GM21526 (cell line): ENCODE measurements at regions not wholly inside any gene's neighbourhood (a gene's known extent, or its start where the extent isn't known, plus 50 kb on each side); places are given as distances from the start of the nearest gene placed in this dataset.
"Not testable (repeated sequence)": the region's sequence is repeated elsewhere in the genome, so short reads cannot be mapped to it uniquely, and the experiment has no call there.

Experiments
- ATAC-seq: cut with Tn5 transposase; IDR thresholded peaks from one replicate; pipeline ENCODE4 v1.9.1; 2021; ENCODE audit warnings: moderate library complexity; ENCODE audit not compliant: unreplicated experiment, low FRiP score

DNA sequence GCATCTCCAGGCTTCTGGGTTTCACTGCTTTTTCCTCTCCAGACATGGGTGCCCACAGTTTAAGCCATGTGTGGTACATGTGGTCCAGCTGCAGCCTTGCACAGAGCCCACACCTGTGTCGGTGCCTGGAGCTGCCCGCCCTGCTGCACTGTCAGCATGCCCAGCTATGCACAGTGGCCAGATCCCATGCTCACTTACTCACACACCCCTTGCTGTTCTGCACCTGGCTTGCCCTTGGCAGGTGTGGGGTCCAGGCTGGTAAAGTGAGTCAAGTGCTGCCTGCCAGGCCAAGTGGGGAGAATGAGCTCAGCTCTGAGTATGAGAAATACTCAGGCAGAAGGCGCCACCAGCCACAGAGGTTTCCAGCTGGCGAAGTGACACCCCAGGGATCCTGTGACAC lies 739.9 kb downstream of the CDH11 start:
- no peak for ATAC-seq

DNA sequence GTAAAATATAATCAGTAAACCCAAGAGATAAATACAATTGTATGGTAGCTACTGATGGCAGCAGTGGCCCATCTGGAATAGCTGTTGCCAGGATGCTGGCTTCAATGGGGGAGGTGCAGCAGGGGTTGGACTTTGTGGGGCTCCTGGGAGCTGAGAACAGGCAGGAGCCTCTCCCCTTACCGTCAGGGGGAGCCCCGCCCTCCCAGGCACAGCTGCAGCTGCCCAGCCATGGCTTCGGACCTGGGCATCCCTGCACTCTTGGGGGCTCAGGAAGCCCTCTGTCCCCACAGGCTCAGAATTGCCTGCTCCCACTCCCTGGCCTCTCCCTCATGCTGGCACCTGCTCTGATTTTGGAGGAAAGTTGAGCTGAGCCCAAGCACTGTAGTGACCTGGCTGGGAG lies 741.1 kb downstream of the CDH11 start:
- ATAC-seq, result no peak

DNA sequence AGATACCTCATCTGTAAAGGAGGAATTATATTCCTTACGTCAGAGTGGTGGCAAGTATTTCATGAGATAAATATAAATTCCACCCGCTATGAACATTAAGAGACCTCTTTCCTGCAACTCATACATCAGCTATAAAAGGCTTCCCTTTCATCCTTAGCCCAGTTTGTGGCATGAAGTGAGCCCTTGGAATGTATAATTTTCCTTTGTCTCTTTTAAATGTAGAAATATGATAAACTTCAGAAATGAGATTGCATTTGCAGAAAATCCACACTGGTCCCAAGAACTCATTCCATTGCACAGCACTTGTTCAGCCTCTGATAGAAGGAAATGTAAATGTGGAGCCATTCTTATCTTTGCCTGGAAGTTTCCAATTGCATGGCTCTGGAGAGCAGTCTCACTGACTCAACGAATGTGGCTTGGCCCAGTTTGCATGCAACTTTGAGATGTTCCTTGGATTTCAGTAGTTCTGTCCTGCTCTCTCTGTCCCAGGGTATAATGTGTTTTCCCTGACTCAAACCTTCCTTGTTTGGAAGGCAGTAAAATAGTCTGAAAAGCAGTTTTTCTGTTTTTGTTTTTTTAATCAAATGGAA lies 746.4 kb downstream of the CDH11 start:
- ATAC-seq, result no peak

DNA sequence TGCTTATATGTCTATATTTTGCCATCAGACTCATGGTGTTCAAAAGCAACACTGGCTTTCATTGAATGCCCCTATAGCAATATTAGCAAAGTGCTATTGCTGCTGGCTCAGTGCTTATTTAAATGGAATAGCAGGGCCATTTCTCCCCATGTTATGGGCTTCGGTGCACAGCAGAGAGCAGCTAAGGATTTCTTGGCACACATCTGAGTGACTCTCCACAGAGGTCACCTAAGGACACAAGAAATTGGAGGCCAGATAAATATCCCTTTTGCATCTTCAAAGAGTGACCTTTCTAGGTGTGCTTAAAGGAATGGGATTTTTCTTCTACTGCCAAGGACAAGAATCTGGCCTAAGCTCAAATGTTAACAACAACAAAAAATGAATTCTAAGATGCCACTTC lies 751.8 kb downstream of the CDH11 start:
- ATAC-seq, result no peak

DNA sequence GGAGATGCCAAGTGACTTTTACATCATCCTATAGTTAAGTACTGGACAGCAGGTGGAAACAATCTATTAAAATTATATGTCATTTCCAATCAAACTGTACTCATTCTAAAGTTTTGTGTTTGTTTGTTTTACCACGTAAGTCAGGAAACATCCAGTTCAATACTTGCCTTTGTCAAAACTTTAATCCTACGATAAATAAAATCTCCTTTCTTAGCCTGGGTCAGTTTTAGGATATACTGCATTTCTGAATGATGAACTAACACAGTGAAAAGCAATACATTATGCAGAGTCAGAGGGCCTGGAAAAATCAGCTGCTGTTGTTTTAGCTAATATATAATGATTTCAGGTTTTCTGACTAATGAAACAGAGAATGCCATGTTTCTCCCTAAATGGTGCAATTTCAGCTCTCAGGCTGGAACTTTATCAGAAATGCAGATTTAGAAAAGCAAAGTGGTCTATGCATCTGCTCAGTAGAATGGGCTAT lies 756.4 kb downstream of the CDH11 start:
- no peak for ATAC-seq

DNA sequence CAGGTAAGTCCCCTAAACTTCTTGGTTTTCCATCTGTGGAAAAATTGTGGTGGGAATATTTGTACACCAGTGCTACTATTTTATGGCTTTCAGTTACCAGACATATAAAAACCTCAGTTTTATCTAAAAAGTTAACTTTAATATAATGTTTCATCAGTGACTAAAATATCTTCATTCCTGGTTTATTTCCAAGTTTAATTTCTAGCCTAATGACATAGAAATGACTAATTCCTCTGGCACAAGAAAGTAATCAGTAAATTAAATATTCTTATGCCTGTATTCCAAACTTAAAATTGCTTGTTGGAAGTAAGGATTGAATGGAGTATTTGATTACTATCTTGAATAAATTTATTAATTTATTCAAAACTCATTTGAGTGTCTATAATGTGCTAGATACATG lies 757.0 kb downstream of the CDH11 start:
- no peak for ATAC-seq

DNA sequence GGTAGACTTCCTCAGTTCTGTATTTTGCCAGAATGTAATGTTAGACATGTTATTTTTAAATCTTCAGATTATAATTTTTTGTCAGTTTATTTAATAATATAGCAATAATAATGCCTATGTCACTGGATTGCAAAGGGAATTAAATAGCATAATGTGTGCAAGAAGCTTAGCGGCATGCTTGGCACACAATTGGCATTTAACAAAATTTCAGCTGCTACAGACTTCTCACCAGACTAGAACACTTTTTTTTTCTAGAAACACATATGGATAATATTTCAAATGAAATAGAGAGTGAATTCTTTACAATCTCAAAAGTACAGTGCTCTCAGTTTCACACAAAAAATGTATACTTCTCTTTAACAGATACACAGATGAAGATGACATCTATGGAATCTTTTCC lies 757.4 kb downstream of the CDH11 start:
- no peak for ATAC-seq

DNA sequence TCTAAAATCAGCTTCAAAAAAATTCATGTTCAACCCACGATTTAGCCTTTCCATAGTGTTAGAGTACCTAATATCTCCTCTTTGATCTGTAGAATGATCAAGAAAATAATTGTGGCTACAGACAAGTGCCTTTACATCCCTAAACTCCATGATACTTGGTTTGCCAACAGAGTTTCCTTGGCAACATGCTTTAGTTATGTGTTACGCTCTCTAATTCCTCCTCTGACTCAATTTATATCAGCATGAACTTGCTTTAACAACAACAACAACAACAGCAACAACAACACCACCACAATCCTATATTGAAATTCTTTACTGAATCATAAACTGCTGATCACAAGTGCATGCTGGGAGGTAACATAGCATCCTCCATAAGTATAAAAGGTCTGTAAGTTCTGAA lies 757.8 kb downstream of the CDH11 start:
- no peak for ATAC-seq

DNA sequence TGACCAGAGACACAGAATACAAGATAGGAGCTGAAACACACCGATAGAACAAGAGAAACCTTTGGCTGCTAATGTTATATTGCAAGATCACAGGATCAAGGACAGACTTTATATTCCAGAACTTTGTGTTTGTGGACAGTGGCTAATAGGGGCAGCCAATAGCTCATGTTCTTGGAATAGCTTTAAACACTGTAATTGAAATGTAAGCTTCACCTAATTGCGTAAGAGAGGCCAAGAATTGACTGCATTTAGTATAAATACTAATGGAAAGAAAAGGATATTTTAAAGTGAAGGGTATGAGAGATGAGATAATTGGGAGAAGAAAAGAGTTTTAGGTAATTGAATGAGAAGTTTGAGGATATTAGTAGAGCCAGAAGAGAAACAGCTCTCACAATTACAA lies 758.8 kb downstream of the CDH11 start:
- no peak for ATAC-seq

DNA sequence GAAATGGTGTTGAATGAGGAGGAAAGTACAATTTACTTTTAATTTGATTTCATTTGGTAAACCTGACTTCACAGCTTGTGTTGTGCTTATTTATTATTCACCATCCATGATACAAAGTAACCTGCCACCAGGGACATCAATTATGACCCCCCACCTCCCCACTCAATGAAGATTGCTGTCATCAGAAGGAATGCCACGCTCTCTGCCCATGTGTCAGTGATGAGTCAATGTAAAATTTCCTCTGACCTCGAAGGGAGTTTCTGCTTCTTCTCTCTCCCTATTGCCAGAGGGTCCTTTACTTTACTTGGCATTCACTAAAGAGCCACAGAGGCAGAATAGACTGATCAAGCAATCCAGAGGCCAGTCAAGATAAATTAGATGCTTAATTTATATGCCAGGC lies 759.7 kb downstream of the CDH11 start:
- no peak for ATAC-seq

DNA sequence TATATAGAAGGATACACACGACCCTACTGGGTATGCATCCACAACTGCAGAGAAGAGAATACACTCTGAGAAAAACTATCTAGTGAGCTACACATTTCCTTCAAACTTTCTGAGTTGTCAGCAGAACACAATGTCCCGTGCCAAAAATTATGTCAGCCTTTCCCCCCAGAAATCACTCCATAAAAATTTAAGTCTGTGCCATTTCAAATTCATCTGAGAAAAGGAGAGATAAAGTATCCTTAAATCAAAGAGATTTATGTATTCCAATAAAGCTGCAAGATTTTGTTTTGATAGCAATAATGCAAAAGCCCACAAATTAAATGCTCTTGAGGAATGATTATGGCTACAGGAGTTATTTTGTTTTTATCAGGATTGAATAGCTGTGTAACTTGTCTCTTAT lies 760.1 kb downstream of the CDH11 start:
- ATAC-seq, result no peak

DNA sequence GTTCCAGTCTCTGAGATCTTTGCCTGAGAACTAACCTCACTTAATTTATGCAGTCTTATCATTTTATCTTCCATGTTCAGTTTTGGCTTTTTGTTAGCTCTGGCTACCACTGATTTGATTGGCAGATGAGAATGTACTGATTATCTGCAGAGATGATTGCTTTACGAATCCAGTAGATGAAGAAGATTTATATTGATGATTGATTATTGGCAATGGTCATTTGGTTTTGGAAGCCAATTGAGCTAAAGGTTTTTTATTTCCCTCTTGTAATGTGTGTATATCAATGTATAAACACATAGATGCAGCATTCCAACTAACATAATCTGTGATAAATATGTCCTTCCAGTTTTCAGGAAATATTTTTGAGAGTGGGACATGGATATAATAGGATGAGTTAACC lies 763.6 kb downstream of the CDH11 start:
- ATAC-seq, result no peak

DNA sequence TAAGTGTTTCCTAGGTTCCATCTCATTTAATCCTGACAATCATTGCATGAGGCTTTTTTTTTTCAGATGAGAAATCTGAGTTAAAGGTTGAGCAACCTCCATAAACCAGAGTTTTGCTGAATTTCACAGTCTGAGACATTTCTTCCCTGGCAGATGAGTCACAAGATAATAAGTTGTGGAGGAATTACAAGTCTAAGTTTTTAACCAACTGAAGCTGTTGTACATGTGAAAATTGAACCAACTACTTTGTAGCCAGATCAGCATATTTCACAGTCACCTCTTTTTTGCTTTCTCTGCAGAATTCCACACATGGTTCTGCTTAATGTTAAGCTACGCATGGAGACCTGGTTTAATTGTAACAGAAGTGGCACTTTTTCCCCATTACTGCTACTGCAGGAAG lies 765.6 kb downstream of the CDH11 start:
- ATAC-seq, result no peak

DNA sequence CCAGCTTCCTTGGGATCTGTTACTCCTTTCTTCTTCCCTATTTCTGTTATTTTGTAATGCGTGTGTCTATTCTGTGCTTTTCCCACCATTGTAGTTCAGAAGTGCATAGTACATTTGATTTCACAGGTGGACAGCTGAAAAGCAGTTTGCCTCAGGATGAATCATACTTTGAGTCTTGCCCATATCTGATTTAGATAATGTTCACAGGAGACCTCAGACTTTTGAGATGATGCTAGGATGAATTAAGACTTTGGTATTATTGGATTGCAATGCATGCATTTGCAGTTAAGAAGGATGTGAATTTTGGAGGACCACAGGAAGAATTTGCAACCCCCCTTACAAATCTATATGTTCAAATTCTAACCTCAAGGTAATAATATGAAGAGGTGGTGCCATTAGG lies 769.6 kb downstream of the CDH11 start:
- no peak for ATAC-seq

DNA sequence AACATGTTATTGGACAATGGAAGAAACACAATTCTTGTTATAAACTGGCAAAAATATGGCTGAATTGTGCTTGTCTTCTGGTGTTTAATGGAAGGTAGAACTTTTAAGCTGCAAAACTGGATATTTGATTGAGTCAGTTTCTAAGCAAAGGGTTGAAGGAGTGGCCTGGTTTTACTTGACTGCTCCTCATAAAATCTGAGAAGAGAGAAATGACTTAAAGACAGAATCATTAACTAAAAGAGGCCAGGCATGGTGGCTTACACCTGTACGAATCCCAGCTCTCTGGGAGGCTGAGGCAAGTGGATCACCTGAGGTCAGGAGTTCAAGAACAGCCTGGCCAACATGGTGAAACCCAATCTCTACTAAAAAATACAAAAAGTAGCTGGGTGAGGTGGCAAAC lies 770.7 kb downstream of the CDH11 start:
- no peak for ATAC-seq

DNA sequence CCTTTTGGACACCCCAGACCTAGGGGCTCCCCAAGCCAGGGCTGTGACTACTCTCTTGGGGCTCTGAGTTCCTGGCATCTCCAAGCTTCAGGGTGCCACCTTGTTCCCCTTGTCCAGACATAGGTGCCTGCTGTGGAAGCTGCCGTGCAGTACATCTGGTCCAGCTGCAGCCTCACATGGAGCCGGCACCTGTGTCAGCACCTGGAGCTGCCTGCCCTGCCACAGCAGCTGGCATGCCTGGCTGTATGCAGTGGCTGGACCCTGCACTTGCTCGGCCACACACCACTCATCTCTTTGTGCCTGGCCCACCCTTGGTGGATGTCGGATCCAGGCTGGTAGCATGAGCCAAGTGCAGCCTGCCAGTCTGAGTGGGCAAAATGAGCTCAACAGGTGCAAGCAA lies 775.8 kb downstream of the CDH11 start:
- no peak for ATAC-seq

DNA sequence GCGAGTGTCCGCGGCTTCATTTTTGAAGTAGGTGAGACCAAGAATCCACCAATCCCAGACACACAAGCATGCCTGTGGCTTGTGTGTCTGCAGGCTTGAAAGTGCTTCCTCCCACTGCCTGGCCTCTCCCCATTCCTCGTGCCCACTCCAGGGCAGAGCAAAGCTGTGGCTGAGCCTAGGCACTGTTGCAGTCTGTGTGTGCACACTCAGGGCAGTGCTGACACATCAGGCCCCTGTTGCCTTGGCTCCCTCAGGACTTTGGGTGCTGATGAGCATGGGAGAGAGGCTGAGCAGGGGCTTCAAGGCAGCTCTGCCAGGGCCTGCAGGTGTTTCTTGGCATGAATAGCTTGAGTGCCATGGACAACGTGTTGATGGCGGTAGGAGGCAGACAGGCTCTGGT lies 776.7 kb downstream of the CDH11 start:
- ATAC-seq, result no peak

DNA sequence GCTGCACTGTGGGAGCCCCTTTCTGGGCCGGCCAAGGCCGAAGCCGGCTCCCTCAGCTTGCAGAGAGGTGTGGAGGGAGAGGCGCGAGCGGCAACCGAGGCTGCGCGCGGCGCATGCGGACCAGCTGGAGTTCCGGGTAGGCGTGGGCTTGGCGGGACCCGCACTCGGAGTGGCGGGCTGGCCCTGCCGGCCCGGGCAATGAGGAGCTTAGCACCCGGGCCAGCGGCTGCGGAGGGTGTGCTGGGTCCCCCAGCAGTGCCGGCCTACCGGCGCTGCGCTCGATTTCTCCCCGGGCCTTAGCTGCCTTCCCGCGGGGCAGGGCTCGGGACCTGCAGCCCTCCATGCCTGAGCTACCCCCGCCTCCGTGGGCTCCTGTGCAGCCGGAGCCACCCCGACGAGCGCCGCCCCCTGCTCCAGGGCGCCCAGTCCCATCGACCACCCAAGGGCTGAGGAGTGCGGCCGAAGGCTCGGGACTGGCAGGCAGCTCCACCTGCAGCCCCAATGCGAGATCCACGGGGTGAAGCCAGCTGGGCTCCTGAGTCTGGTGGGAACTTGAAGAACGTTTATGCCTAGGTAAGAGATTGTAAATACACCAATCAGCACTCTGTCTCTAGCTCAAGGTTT lies 777.9 kb downstream of the CDH11 start:
- not testable (repeated sequence) for ATAC-seq

DNA sequence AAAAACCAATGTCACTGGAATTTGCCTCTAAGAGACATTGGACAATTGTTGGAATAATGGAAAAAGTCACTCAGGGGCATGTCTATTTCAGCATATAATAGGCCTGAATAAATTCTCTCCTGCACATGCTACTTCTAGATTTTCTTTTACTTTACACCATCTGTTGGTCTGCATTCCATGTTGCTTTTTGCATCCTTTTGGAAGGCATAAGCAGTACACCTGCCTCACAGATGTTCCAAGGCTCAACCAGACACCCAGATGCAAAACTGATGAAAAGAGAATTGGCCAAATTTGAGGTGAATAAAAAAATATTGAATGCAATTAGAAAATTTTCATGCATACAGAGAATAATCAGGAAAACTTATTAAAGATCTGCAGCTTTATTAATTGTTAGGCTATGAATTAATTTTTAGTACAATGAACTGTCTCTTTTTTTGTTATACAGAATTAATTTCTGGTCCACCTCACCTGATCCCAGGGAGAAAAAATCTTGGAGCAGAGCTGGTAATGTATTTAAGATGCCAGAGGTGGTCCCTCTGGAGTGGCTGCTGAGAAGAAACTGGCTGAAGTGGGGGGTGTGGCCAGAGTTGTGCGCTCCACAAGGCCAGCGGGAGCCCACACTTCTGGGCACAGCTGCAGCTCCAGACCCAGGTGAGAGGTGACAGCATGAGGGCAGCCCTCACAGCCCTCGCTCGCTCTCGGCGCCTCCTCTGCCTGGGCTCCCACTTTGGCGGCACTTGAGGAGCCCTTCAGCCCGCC lies 778.6 kb downstream of the CDH11 start:
- ATAC-seq, result no peak

DNA sequence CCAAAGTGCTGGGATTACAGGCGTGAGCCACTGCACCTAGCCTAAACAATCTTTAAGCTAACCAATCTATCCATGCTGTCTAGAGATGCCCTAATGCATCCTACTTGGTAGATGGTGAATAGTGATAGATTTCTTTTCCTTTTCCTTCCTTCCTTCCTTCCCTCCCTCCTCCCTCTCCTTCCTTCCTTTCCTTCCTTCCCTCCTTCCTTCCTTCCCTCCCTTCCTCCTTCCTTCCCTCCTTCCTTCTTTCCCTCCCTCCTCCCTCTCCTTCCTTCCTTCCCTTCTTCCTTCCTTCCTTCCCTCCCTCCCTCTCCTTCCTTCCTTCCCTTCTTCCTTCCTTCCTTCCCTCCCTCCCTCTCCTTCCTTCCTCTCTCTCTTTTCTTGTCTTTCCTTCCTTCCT lies 780.5 kb downstream of the CDH11 start:
- not testable (repeated sequence) for ATAC-seq

DNA sequence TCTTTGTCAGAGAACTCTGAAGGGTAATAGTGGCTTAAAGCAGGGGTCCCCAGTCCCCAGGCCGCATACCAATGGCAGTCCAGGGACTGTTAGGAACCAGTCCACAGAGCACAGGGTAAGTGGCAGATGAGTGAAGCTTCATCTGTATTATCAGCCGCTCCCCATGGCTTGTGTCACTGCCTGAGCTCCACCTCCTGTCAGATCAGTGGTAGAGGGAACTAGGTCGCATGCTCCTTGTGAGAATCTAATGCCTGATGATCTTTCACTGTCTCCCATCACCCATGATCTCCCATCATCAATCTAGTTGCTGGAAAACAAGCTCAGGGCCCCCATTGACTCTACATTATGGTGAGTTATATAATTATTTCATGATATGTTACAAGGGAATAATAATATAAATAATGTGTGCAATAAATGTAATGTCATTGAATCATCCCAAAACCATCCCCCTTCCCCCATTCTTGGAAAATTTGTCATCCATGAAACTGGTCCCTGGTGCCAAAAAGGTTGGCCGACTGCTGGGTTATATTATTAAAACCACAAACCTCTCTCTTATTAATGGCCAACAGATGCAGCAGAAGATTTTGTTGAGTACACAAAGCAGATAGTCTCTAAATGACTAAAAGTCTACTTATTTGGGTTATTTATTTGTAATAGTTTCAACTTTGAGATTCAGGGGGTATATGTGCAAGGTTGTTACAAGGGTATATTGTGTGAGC lies 782.7 kb downstream of the CDH11 start:
- ATAC-seq, result no peak
